Upper lobe of left lung (tissue), 4 donors: ENCODE measurements at regions not wholly inside any gene's neighbourhood (a gene's known extent, or its start where the extent isn't known, plus 50 kb on each side); places are given as distances from the start of the nearest gene placed in this dataset.
"Not testable (repeated sequence)": the region's sequence is repeated elsewhere in the genome, so short reads cannot be mapped to it uniquely, and the experiment has no call there.

ENCODE experiments used
- EP300 ChIP-seq, 4 donors: sonication (generic); formaldehyde crosslinking; IDR thresholded peaks; one replicate each; pipeline ENCODE4 v1.5.1; 2017; ENCODE audit warnings: antibody characterized with exemption in 4 of 4, control low read depth in 2 of 4
- POLR2A ChIP-seq, 4 donors: fragments of 450-650 bp; IDR thresholded peaks; one replicate each; pipeline ENCODE4 v1.5.1; 2016 to 2017; ENCODE audit warnings: antibody characterized with exemption in 4 of 4, mild to moderate bottlenecking in 2 of 4
- POLR2AphosphoS5 ChIP-seq, 2 donors: sonication (generic); formaldehyde crosslinking; IDR thresholded peaks; one replicate each; pipeline ENCODE4 v1.5.1; 2017; ENCODE audit warnings: antibody characterized with exemption in 2 of 2
- TF ChIP-seq, protein P1 (sequence below), 6 experiments: fragments of 450-650 bp in 4 of 6; fragments of 200-600 bp in 2 of 6; sonication (generic) in 2 of 6; IDR thresholded peaks; one replicate each; pipeline ENCODE4 v1.5.1; 2016 to 2019; ENCODE audit warnings: antibody characterized with exemption in 6 of 6

DNA sequence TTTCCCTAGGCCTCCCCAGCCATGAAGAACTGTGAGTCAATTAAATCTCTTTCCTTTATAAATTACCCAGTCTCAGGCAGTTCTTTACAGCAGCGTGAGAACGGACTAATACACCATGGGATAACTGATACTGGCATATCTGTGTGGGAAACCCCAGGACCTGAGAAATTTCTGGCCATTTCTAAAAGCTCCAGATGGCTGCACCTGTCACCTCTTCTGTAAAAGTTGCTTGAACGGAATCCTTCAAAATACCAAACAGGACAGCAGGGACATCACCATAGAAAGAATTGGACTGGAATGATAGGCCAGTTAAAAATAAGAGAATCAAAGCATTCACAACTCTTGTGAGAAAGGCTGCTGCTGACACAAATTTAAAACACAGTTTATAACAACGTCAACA, 134.0 kb upstream of the FOXD4L5 start:
- TF ChIP-seq, protein P1, sequence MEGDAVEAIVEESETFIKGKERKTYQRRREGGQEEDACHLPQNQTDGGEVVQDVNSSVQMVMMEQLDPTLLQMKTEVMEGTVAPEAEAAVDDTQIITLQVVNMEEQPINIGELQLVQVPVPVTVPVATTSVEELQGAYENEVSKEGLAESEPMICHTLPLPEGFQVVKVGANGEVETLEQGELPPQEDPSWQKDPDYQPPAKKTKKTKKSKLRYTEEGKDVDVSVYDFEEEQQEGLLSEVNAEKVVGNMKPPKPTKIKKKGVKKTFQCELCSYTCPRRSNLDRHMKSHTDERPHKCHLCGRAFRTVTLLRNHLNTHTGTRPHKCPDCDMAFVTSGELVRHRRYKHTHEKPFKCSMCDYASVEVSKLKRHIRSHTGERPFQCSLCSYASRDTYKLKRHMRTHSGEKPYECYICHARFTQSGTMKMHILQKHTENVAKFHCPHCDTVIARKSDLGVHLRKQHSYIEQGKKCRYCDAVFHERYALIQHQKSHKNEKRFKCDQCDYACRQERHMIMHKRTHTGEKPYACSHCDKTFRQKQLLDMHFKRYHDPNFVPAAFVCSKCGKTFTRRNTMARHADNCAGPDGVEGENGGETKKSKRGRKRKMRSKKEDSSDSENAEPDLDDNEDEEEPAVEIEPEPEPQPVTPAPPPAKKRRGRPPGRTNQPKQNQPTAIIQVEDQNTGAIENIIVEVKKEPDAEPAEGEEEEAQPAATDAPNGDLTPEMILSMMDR (IDR thresholded peaks at IDR 0.05) = not testable (repeated sequence)
- not testable (repeated sequence) for TF ChIP-seq POLR2AphosphoS5, POLR2A, EP300 (IDR thresholded peaks at IDR 0.05)
